C1 segment of cervical spinal cord (tissue), 14 donors: ENCODE measurements at regions not wholly inside any gene's neighbourhood (a gene's known extent, or its start where the extent isn't known, plus 50 kb on each side); places are given as distances from the start of the nearest gene placed in this dataset.
"Not testable (repeated sequence)": the region's sequence is repeated elsewhere in the genome, so short reads cannot be mapped to it uniquely, and the experiment has no call there.

ENCODE experiments used
- DNase-seq, 14 donors: peaks; one replicate each; lab custom pipeline; 2025; lab: John Stamatoyannopoulos, UW

GRCh38 chr18:77373730-77374445 lies 124.2 kb downstream of the GALR1 start:
- no peak for DNase-seq

GRCh38 chr18:77374446-77374805 lies 124.8 kb downstream of the GALR1 start:
- no peak for DNase-seq

GRCh38 chr18:77376043-77376732 lies 126.5 kb downstream of the GALR1 start:
- no peak for DNase-seq

- DNase-seq: no peak
Observed at GRCh38 chr18:77376733-77377094, 127.1 kb downstream of the GALR1 start.

GRCh38 chr18:77377813-77378212 lies 128.2 kb downstream of the GALR1 start:
- DNase-seq: no peak

- DNase-seq: no peak
Observed at GRCh38 chr18:77379976-77380509, 130.4 kb downstream of the GALR1 start.

- no peak for DNase-seq
Observed at GRCh38 chr18:77380695-77381094, 131.0 kb downstream of the GALR1 start.

- no peak for DNase-seq
Observed at GRCh38 chr18:77392321-77392720, 142.7 kb downstream of the GALR1 start.

- no peak for DNase-seq
Observed at GRCh38 chr18:77393519-77393918, 143.9 kb downstream of the GALR1 start.

- no peak for DNase-seq
Observed at GRCh38 chr18:77395953-77396352, 146.3 kb downstream of the GALR1 start.

GRCh38 chr18:77397056-77397455 lies 147.4 kb downstream of the GALR1 start:
- no peak for DNase-seq

- no peak for DNase-seq
Observed at GRCh38 chr18:77397617-77398016, 148.0 kb downstream of the GALR1 start.

- DNase-seq: no peak
Observed at GRCh38 chr18:77400561-77400960, 150.9 kb downstream of the GALR1 start.

- no peak for DNase-seq
Observed at GRCh38 chr18:77401173-77401572, 151.5 kb downstream of the GALR1 start.

- no peak for DNase-seq
Observed at GRCh38 chr18:77403969-77404535, 154.4 kb downstream of the GALR1 start.

- no peak for DNase-seq
Observed at GRCh38 chr18:77405096-77405495, 155.4 kb downstream of the GALR1 start.

GRCh38 chr18:77407733-77408132 lies 158.1 kb downstream of the GALR1 start:
- DNase-seq: no peak

GRCh38 chr18:77421546-77421945 lies 171.9 kb downstream of the GALR1 start:
- DNase-seq: not testable (repeated sequence)

GRCh38 chr18:77422974-77423867 lies 173.6 kb downstream of the GALR1 start:
- DNase-seq: no peak

- DNase-seq: no peak
Observed at GRCh38 chr18:77433076-77433475, 183.4 kb downstream of the GALR1 start.

- no peak for DNase-seq
Observed at GRCh38 chr18:77439888-77440287, 190.2 kb downstream of the GALR1 start.

GRCh38 chr18:77442393-77442792 lies 192.7 kb downstream of the GALR1 start:
- no peak for DNase-seq
